Choroid plexus epithelial cell (primary cell): ENCODE measurements at regions not wholly inside any gene's neighbourhood (a gene's known extent, or its start where the extent isn't known, plus 50 kb on each side); places are given as distances from the start of the nearest gene placed in this dataset.
A peak's percentile ranks its signal among the peaks of the same experiment; 100 is the strongest.

ENCODE experiments used
- DNase-seq: peaks from one replicate; pipeline ENCODE4 v3.0.0-alpha.2; 2010; ENCODE audit warnings: low read depth
- H3K4me3 ChIP-seq: 2 replicates; pipeline ENCODE4 v1.5.1; 2011; ENCODE audit warnings: low read depth, mild to moderate bottlenecking, control low read depth, low read length, moderate library complexity
- CTCF ChIP-seq: conservative IDR thresholded peaks from 2 replicates; pipeline ENCODE4 v1.5.1; 2011; ENCODE audit warnings: low read depth, mild to moderate bottlenecking, control low read depth, inconsistent platforms, low read length, moderate library complexity

- TF ChIP-seq CTCF = no peak
Observed at GRCh38 chr2:9732824-9733223, 102.0 kb upstream of the YWHAQ start.

DNA sequence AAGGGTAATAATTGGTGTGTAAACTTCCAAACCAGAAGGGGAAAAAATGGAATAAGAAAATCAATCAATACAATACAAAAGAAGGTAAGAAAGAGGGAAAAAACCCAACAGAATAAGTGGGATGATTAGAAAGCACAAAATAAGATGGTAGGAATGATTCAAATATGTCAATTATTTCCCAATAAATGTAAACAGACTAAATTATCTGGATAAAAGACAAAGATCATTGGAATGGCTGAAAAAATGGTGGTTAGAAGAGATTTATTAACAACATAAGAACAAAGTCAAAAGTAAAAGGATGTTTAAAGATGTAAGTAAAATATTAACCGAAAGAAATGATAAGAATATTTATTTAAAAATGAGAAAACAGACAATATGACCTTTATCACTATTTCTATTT, 103.5 kb upstream of the YWHAQ start:
- TF ChIP-seq CTCF = no peak
- DNase-seq = no peak

More at GRCh38 chr2:9732824-9733223, 102.0 kb upstream of the YWHAQ start:
- DNase-seq = no peak
- H3K4me3 ChIP-seq = no peak overlapping the region

DNA sequence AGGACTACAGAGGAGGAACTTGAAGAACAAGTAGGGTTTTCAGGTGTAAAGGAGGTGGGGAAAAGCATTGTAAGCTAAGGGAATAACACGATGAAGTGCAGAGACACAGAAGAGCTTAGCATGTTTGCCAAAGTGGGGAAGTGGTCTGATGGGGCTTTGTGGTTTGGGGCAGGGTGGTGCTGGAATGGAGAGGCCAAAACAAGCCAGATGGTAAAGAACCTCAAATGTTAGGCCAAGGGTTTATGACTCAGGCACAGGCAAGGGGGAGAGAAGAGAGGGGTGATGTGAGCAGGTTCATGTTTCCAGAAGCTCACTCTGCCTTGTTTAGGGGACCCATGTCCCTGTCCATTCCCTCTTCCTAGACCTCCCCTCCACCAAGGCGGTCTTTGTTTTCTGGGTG, 104.5 kb upstream of the YWHAQ start:
- no peak for DNase-seq
- TF ChIP-seq CTCF = no peak

More for the DNA sequence above, 103.5 kb upstream of the YWHAQ start:
- H3K4me3 ChIP-seq = no peak overlapping the region

GRCh38 chr2:9736021-9736420, 105.2 kb upstream of the YWHAQ start:
- no peak for DNase-seq
- H3K4me3 ChIP-seq = no peak overlapping the region
- TF ChIP-seq CTCF = no peak

More for the DNA sequence above, 104.5 kb upstream of the YWHAQ start:
- no peak overlapping the region for H3K4me3 ChIP-seq

DNA sequence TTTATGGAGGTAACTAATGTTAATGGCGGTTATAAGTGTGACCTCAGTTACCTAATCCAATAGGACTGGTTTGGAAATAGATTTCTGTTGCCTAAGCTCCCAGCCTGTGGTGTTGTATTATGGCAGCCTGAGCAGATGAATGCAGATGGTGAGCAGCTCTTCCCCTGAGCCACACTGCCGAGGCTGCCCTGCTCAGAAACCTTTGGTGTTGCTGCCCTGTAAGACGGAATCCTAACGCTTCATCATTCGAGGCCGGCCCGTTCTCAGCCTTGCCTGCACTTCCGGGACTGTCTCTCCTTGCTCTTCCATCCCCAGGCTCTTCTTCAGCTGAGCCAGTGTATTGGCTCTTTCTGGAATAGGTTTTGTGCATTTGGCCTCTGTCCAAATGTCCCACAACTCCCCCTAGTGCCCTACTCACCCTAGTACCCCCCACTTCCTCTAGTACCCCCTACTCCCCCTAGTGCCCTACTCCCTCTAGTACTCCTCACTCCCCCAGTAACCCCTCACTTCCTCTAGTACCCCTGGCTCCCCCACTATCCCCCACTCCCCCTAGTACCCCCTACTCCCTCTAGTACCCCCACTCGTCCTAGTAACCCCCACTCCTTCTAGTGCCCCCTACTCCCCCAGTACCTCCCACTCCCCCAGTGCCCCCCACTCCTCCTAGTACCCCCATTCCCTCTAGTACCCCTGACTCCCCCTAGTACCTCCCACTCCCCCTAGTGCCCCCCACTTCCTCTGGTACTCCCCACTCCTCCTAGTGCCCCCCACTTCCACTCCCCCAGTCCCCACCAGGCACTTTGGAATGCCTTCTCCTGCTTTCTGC, 106.0 kb upstream of the TAF1B start:
- DNase-seq = peak; percentile 36

GRCh38 chr2:9738062-9738461, 105.2 kb upstream of the TAF1B start:
- H3K4me3 ChIP-seq = no peak overlapping the region
- TF ChIP-seq CTCF = no peak
- DNase-seq = no peak

More for the DNA sequence above, 106.0 kb upstream of the TAF1B start:
- H3K4me3 ChIP-seq = no peak overlapping the region
- TF ChIP-seq CTCF = peak; percentile 30
